GM21717 (cell line): ENCODE measurements at regions not wholly inside any gene's neighbourhood (a gene's known extent, or its start where the extent isn't known, plus 50 kb on each side); places are given as distances from the start of the nearest gene placed in this dataset.

Experiments
- ATAC-seq: cut with Tn5 transposase; IDR thresholded peaks from one replicate; pipeline ENCODE4 v1.9.1; 2021; ENCODE audit warnings: mild to moderate bottlenecking, moderate library complexity; ENCODE audit not compliant: unreplicated experiment

GRCh38 chr13:88932950-88933349, 1261.8 kb downstream of the SLITRK5 start:
- no peak for ATAC-seq

DNA sequence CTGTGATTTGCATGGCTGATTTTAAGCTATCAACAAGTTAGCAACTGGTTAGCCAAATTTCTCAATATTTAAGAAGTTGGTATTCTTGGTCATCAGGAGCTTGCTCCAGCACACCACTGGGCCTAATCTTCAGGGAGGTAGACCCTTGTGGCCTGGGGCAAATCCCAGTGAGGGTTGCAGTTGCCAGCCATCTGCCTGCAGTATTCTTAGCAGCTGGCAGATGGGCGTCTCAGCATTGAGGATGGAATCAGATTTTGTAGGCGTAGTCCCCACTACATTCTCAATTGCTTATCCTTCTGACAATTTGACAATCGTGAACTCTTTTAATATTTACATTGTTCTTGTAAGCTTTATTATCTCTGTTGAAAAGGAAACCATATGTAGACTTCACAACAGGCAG, 1266.2 kb downstream of the SLITRK5 start:
- ATAC-seq, result no peak

GRCh38 chr13:88945793-88946192, 1274.6 kb downstream of the SLITRK5 start:
- ATAC-seq, result no peak

GRCh38 chr13:88948501-88948900, 1277.3 kb downstream of the SLITRK5 start:
- no peak for ATAC-seq

DNA sequence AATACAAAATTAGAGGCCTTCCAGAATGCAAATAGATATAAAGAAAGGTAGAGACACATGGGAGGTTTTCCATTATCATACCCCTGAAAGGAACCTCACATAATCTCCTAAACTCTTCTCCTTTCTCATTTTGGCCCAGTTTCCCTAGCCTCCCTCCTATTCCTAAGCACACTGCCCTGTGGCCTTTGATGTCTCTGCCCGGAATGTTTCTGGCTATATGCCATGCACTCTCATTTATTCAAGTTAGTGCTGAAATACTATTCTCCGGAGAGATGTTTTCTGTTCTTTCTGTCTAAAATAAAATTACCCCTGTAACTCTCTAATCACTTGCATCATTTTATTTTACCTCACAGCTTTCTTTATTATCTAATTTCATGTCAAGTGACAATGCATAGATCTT, 1287.7 kb downstream of the SLITRK5 start:
- ATAC-seq, result no peak

DNA sequence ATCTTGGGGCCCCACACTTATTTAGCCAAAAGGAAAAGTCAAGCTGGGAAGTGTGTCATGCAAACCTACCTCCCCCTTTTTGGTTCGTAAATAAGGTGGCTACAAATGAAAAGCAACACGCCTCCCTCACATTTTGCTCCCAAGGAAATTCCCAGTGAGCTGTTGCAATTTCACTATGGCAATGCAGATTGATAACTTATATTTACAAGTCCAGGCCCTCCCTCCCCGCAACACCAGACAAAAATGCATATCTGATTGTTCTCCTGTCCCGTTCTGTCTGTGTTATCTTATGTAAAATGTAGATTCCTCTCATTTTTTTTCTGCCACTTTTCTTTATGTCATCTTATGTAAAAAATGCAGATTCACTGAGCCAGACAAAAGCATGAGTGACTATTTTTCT, 1305.3 kb downstream of the SLITRK5 start:
- no peak for ATAC-seq

GRCh38 chr13:88978607-88979006, 1307.4 kb downstream of the SLITRK5 start:
- no peak for ATAC-seq

DNA sequence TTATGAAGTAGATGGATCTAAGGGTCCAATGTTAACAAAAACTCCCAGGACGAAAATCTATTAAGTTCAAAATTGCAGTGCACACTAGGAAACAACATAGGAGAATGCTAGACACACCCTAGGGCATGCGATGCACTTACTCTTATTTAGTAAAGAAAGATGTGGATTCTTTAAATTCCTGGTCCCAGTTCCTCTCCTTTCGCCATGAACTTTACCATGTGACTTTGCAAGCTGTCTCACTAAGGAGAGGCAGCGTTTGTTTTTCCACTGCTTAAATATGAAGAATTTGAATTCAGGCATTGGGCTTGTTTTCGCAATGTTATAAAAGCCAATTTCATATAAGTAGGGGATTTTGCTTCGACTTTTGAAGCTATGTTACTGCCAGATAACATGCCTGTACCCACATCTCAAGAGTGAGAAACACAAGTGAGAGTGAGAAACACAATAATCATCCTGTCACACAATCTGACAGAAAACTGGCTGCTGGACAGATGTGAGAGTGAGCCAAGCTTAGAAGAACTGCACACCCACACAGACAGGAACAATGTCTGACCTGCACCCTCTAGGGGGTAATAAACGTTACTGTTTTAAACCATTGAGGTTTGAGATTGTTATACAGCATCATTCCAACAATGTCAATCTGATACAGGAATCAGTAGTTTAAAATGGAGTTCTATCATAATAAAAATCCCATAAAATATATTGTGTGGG, 1308.4 kb downstream of the SLITRK5 start:
- ATAC-seq, result no peak

- ATAC-seq, result no peak
Observed at GRCh38 chr13:89003656-89004055, 1332.5 kb downstream of the SLITRK5 start.

- ATAC-seq, result no peak
Observed at GRCh38 chr13:89011615-89012014, 1340.4 kb downstream of the SLITRK5 start.

- ATAC-seq, result no peak
Observed at GRCh38 chr13:89027694-89028306, 1356.6 kb downstream of the SLITRK5 start.

GRCh38 chr13:89029062-89029461, 1357.9 kb downstream of the SLITRK5 start:
- no peak for ATAC-seq

- no peak for ATAC-seq
Observed at GRCh38 chr13:89034015-89034414, 1362.8 kb downstream of the SLITRK5 start.

GRCh38 chr13:89052699-89053098, 1381.5 kb downstream of the SLITRK5 start:
- no peak for ATAC-seq

DNA sequence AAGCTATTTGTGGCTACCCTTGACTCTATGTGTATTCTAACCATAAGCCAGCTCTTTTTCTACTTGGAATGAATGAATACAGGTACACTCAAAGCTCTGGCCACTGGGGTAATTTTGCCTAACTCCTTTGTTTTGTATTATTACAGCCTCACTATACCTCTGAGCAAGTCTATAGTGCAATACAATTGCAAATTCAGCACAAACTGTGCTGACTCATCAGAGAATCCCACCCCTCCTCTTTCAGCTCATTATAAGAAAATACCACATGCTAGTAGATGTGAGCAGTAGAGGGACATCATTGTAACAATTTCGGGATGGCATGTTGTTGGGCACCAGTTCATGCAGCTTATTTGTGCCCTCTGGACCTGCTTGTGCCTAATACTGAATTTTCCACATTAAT, 1382.2 kb downstream of the SLITRK5 start:
- no peak for ATAC-seq

- no peak for ATAC-seq
Observed at GRCh38 chr13:89057274-89057673, 1386.1 kb downstream of the SLITRK5 start.

- no peak for ATAC-seq
Observed at GRCh38 chr13:89057862-89058261, 1386.7 kb downstream of the SLITRK5 start.

DNA sequence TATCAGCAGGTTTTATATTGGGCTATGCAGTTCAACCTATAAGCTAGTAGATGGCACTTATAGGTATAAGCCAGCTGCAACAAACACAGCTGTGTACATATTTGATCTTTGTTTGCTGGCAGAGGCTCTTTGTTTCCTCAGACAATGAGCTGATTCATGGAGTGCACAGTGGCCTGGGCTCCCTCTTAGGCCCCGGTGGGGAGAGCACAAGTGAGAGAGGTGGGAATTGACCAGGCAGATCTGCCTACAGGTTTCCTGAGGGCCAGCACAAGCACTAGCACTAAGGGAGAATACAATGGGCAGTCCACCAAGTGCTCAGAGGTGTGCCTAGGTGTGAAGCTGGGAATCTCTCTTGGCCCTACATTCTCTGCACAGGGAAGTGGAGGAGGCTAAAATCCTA, 1390.7 kb downstream of the SLITRK5 start:
- ATAC-seq, result no peak

- ATAC-seq, result no peak
Observed at GRCh38 chr13:89066868-89067466, 1395.8 kb downstream of the SLITRK5 start.

- ATAC-seq, result no peak
Observed at GRCh38 chr13:89072979-89073378, 1401.8 kb downstream of the SLITRK5 start.

GRCh38 chr13:89076622-89077021, 1405.5 kb downstream of the SLITRK5 start:
- ATAC-seq, result no peak

DNA sequence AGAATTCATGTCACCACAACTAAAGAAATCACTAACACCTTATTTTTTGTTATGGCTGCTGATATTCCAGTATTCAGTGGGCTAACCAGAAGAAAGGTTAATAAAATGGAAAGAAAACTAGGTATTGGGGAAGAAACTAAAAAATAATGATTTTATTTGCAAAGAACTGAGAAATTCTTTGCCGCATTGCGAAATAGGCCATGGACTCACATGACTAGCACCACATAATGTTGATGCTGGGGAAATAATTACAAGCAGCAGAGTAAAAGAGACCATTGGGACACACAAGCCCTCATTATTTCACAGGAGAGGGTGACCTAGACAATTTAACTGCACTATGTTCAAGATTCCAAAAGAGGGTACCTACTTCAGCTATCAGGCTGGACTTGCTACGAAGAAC, 1411.5 kb downstream of the SLITRK5 start:
- ATAC-seq, result no peak
